Activated CD4-positive, alpha-beta memory T cell treated with anti-CD3 and anti-CD28 coated beads, Interleukin-2, amount 10 ng/mL, durations not matched to agents 7 days and 5 days (primary cell): ENCODE measurements at regions not wholly inside any gene's neighbourhood (a gene's known extent, or its start where the extent isn't known, plus 50 kb on each side); places are given as distances from the start of the nearest gene placed in this dataset.

Source experiments
- CTCF ChIA-PET: fragments of 350-600 bp; sonication (Branson Sonifier 250); formaldehyde crosslinking; loops from one replicate; lab custom pipeline; 2021; ENCODE audit warnings: antibody characterized with exemption, inconsistent platforms; lab: Charles Lee
- POLR2A ChIA-PET: fragments of 350-600 bp; sonication (Branson Sonifier 250); formaldehyde crosslinking; loops from one replicate; lab custom pipeline; 2021; ENCODE audit warnings: antibody characterized with exemption; lab: Charles Lee
- DNase-seq: peaks from one replicate; pipeline ENCODE4 v3.0.0-alpha.2; 2020
- H3K27ac Mint-ChIP-seq: one replicate; pipeline ENCODE4 v1.8.0; 2021; ENCODE audit warnings: mild to moderate bottlenecking, mixed read lengths
- H3K27me3 Mint-ChIP-seq: one replicate; pipeline ENCODE4 v1.8.0; 2021; ENCODE audit warnings: mixed read lengths
- H3K36me3 Mint-ChIP-seq: one replicate; pipeline ENCODE4 v1.8.0; 2021; ENCODE audit warnings: low read depth, mixed read lengths
- H3K4me1 Mint-ChIP-seq: one replicate; pipeline ENCODE4 v1.8.0; 2021; ENCODE audit warnings: mixed read lengths
- H3K4me3 Mint-ChIP-seq: one replicate; pipeline ENCODE4 v1.8.0; 2021; ENCODE audit warnings: mild to moderate bottlenecking, mixed read lengths
- H3K9me3 Mint-ChIP-seq: one replicate; pipeline ENCODE4 v1.8.0; 2021; ENCODE audit warnings: mixed read lengths

DNA sequence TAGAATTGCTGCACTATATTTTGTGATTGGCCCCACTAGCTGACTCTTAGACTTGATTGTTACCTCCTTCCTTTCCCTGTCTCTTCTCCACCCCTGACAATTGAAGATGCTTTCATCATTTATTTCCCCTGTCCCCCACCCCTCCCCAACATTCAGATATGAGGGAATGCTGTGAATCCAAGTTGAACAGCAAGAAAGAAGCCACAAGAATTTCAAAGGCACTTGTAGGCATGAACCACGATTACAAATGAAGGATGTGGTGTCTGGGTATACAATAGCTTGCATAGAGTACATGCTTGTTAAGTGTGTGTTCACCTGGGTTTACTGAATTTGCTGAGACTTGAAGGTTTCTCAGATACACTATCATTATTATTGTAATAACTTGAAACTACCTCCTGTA lies 78.3 kb upstream of the TRIO start:
- Mint-ChIP-seq H3K4me3 (no peak overlapping the region), H3K27ac (no peak overlapping the region), H3K9me3 (peaks cover 6% of the 10 kb centered on the region), H3K4me1 (no peaks in the 10 kb centered on the region), H3K36me3 (no peaks in the 10 kb centered on the region), H3K27me3 (no peaks in the 10 kb centered on the region)
- no peak for DNase-seq
- ChIA-PET CTCF (no interaction called here), POLR2A (no interaction called here)

DNA sequence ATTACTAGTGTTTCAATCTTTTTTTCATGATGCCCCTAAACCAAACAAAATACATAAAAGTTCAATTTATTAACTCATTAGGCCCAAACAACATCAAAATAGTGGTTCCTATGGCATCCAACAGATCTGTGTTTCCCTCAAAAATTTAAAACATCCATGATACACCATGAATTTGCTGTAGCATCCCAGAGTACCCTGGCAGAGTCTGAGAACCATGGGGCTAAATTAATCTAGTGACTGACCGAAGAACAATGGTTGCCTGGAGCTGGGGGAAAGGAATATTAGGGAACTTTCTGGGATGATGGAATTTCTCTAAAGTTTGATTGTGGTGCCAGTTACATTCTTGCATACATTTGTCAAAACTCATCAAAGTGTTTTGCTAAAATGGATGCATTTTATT lies 79.5 kb upstream of the TRIO start:
- CTCF ChIA-PET, result no interaction called here
- no peaks in the 10 kb centered on the region for H3K4me1 Mint-ChIP-seq
- H3K27me3 Mint-ChIP-seq, result no peaks in the 10 kb centered on the region
- peaks cover 6% of the 10 kb centered on the region for H3K9me3 Mint-ChIP-seq
- H3K27ac Mint-ChIP-seq, result no peak overlapping the region
- POLR2A ChIA-PET, result no interaction called here
- no peaks in the 10 kb centered on the region for H3K36me3 Mint-ChIP-seq
- H3K4me3 Mint-ChIP-seq, result no peak overlapping the region
- no peak for DNase-seq

DNA sequence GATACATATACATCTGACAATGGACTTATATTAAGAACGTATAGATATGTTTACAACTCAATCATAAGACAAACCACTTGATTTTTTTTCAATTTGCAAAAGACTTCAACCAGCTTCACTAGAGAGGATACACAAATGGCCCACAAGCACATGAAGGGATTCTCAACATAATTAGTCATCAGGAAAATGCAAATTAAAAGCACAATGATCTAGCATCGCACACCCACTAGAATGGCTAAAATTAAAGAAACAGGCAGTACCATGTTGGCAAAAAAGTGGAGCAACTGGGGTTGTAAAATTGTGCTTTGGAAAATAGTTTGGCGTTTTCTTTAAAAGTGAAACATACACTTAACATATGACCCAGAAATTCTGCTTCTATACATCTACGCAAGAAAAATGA lies 80.0 kb upstream of the TRIO start:
- no peak for DNase-seq
- Mint-ChIP-seq H3K27ac (no peak overlapping the region), H3K36me3 (no peaks in the 10 kb centered on the region), H3K4me1 (no peaks in the 10 kb centered on the region), H3K4me3 (no peak overlapping the region), H3K27me3 (no peaks in the 10 kb centered on the region), H3K9me3 (peaks cover 6% of the 10 kb centered on the region)
- POLR2A ChIA-PET, result no interaction called here
- CTCF ChIA-PET, result no interaction called here

GRCh38 chr5:14062178-14062577 lies 81.0 kb upstream of the TRIO start:
- Mint-ChIP-seq H3K4me3 (no peak overlapping the region), H3K36me3 (no peaks in the 10 kb centered on the region), H3K27me3 (no peaks in the 10 kb centered on the region), H3K9me3 (peaks cover 6% of the 10 kb centered on the region), H3K4me1 (no peaks in the 10 kb centered on the region), H3K27ac (no peak overlapping the region)
- POLR2A ChIA-PET, result no interaction called here
- CTCF ChIA-PET, result no interaction called here
- DNase-seq, result no peak

- no peak for DNase-seq
- Mint-ChIP-seq H3K4me3 (no peak overlapping the region), H3K9me3 (peaks cover 7% of the 10 kb centered on the region), H3K36me3 (no peaks in the 10 kb centered on the region), H3K27me3 (no peaks in the 10 kb centered on the region), H3K27ac (no peak overlapping the region), H3K4me1 (no peaks in the 10 kb centered on the region)
- POLR2A ChIA-PET, result no interaction called here
- CTCF ChIA-PET, result no interaction called here
Observed at GRCh38 chr5:14061106-14061505, 82.0 kb upstream of the TRIO start.

DNA sequence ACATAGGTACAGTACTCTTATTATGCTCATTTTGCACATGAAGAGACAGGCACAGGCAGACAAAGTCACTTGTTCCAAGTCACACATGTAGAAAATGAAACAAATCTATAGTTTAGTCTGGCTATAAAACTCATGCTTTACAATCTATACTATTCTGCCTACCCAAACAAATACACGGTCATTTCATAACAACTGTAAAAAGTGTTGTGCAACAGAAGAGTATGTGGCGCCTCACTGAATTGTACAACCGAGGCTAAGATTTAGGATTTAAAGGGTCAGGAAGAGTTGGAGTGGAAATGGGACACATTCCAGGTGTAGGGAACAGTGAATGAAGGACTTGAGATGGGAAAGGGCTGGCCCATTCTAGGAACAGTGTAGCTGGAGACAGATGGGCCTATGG lies 82.9 kb upstream of the TRIO start:
- CTCF ChIA-PET, result no interaction called here
- Mint-ChIP-seq H3K9me3 (peaks cover 10% of the 10 kb centered on the region), H3K4me3 (no peak overlapping the region), H3K27me3 (no peaks in the 10 kb centered on the region), H3K36me3 (no peaks in the 10 kb centered on the region), H3K4me1 (no peaks in the 10 kb centered on the region), H3K27ac (no peak overlapping the region)
- no peak for DNase-seq
- POLR2A ChIA-PET, result no interaction called here

DNA sequence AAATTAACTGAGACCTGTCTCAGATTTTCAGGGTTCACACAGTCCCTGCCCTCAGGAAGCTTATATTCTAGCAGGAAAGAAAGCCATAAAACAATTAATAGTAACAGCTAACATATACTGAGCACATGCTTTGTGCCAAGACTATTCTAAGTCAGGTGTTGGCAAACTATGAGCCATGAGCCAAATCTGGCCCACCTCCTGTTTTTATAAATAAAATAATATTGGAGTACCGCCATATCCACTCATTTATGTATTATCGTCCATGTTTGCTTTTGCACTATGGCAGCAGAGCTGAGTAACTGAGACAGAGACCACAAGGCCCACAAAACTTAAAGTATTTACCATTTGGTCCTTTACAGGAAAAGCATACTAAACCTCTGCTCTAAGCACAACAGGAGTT lies 83.3 kb upstream of the TRIO start:
- Mint-ChIP-seq H3K27me3 (no peaks in the 10 kb centered on the region), H3K27ac (no peak overlapping the region), H3K9me3 (peaks cover 10% of the 10 kb centered on the region), H3K4me3 (no peak overlapping the region), H3K36me3 (no peaks in the 10 kb centered on the region), H3K4me1 (no peaks in the 10 kb centered on the region)
- no peak for DNase-seq
- POLR2A ChIA-PET, result no interaction called here
- CTCF ChIA-PET, result no interaction called here

DNA sequence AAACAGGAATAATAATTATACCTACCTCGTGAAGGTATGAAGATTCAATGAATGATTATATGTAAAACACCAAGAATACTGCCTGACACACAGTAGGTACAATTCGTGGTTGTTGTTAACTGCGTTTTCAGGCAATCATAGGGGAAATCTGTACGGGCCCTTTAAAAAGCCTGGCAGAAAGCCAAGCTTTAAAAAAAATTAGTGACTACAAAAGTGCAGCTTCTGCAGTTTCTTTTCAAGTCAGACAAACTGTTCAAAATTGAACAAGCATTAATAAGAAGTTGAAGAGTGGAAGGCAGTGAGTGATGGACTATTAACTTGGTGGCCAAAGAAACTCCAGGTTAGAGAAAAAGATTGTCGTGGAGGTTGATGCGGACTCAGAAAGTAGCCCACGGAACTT lies 85.9 kb upstream of the TRIO start:
- ChIA-PET CTCF (no interaction called here), POLR2A (no interaction called here)
- Mint-ChIP-seq H3K27me3 (no peaks in the 10 kb centered on the region), H3K27ac (no peak overlapping the region), H3K4me1 (no peaks in the 10 kb centered on the region), H3K9me3 (peaks cover 12% of the 10 kb centered on the region), H3K4me3 (no peak overlapping the region), H3K36me3 (no peaks in the 10 kb centered on the region)
- no peak for DNase-seq

DNA sequence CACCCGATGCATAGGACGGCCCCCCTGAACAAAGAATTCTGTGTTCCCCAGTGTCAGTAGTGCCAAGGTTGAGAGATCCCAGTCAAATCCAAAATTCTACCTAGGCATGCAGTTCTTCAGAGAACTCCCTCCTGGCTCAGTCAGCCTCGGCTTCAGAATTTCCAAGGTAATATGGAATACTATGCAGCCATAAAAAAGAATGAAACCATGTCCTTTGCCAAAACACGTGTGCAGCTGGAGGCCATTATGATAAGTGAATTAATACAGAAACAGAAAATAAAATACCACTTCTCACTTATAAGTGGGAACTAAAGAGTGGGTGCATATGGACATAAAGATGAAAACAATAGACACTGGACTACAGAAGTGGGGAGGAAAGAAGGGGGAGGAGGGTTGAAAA lies 87.1 kb upstream of the TRIO start:
- ChIA-PET POLR2A (no interaction called here), CTCF (no interaction called here)
- H3K4me1 Mint-ChIP-seq, result no peaks in the 10 kb centered on the region
- no peak overlapping the region for H3K27ac Mint-ChIP-seq
- H3K36me3 Mint-ChIP-seq, result no peaks in the 10 kb centered on the region
- no peak overlapping the region for H3K4me3 Mint-ChIP-seq
- no peaks in the 10 kb centered on the region for H3K27me3 Mint-ChIP-seq
- peaks cover 9% of the 10 kb centered on the region for H3K9me3 Mint-ChIP-seq
- DNase-seq, result no peak

DNA sequence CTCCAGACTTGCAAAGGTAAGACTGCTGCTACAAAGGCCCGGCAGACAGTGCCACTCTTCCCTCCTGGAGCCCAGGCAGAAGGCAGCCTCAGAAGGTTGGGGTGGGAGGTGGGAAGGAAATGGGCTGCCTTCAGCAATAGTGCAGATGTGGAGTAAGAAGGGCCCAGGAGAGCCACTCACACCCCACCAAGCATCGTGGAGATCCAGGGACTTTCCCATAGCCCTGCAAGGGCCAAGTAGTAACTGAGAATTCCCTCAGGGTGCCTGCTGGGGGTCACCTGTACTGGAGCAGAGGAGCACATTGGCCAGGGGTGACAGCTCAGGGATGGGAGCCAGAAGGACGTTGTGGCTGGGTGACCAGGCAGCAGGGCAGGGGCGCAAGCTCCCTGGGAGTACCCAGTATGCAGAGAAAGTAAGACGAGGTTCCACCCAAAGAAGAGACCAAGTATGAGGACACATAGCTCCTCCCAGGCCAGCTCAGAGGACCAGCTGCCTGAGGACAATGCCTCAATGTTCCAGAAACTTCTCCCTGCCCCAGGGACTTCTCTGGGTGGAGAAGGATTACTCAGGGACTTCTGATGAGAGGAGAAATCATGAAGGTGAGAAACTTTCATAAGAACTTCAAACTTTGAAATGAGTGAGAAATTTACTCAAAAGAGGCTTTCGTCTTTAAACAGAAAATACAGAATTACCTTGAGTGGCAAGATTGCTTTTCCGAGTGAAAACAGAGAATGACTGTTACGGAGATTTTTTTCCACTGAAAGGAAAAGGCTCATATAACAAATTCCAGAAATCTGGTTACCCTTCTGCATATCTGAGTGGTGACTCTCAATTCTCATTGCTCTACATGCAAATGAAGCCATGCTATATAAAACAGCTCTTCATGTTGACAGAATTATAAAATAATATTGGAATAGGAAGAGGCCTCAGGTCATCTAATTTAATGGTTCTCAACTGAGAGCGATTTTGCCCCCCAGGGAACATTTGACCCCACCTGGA lies 87.9 kb upstream of the TRIO start:
- DNase-seq, result no peak
- Mint-ChIP-seq H3K27ac (no peak overlapping the region), H3K4me1 (no peaks in the 10 kb centered on the region), H3K9me3 (peaks cover 7% of the 10 kb centered on the region), H3K4me3 (no peak overlapping the region), H3K27me3 (no peaks in the 10 kb centered on the region), H3K36me3 (no peaks in the 10 kb centered on the region)
- POLR2A ChIA-PET, result no interaction called here
- CTCF ChIA-PET, result no interaction called here

GRCh38 chr5:14054111-14054854 lies 88.9 kb upstream of the TRIO start:
- no peaks in the 10 kb centered on the region for H3K36me3 Mint-ChIP-seq
- no peaks in the 10 kb centered on the region for H3K4me1 Mint-ChIP-seq
- no peak overlapping the region for H3K4me3 Mint-ChIP-seq
- CTCF ChIA-PET, result no interaction called here
- H3K9me3 Mint-ChIP-seq, result peaks cover 7% of the 10 kb centered on the region
- no peak for DNase-seq
- no peaks in the 10 kb centered on the region for H3K27me3 Mint-ChIP-seq
- POLR2A ChIA-PET, result no interaction called here
- no peak overlapping the region for H3K27ac Mint-ChIP-seq

- ChIA-PET CTCF (interaction anchor here (0.6 to 0.7 kb wide), 2 partner anchors 109 to 325 kb away, joined by 3 to 4 read pairs; no protein-coding TSS in a partner anchor), POLR2A (no interaction called here)
- H3K36me3 Mint-ChIP-seq, result no peaks in the 10 kb centered on the region
- no peak for DNase-seq
- no peaks in the 10 kb centered on the region for H3K4me1 Mint-ChIP-seq
- peaks cover 10% of the 10 kb centered on the region for H3K9me3 Mint-ChIP-seq
- no peak overlapping the region for H3K4me3 Mint-ChIP-seq
- no peaks in the 10 kb centered on the region for H3K27me3 Mint-ChIP-seq
- no peak overlapping the region for H3K27ac Mint-ChIP-seq
Observed at GRCh38 chr5:14050821-14051220, 92.3 kb upstream of the TRIO start.

GRCh38 chr5:14048434-14048833 lies 94.7 kb upstream of the TRIO start:
- Mint-ChIP-seq H3K36me3 (no peaks in the 10 kb centered on the region), H3K27me3 (no peaks in the 10 kb centered on the region), H3K9me3 (peaks cover 10% of the 10 kb centered on the region), H3K4me1 (no peaks in the 10 kb centered on the region), H3K27ac (no peak overlapping the region), H3K4me3 (no peak overlapping the region)
- DNase-seq, result no peak
- CTCF ChIA-PET, result no interaction called here
- POLR2A ChIA-PET, result no interaction called here
